ENCODE measurements at regions not wholly inside any gene's neighbourhood (a gene's known extent, or its start where the extent isn't known, plus 50 kb on each side); places are given as distances from the start of the nearest gene placed in this dataset.
A peak's percentile ranks its signal among the peaks of the same experiment; 100 is the strongest.

- Histone ChIP-seq H3K27ac (ENCODE audit: low read depth, low read length) (no peak overlapping the region), H3K9ac (ENCODE audit: low read length) (no peak overlapping the region), H3K79me2 (ENCODE audit: insufficient read depth, low read length) (no peaks in the 10 kb centered on the region), H3K4me2 (ENCODE audit: low read length) (no peak overlapping the region), H3K4me3 (ENCODE audit: insufficient read depth, low read depth, low read length) (no peak overlapping the region), H3K4me1 (ENCODE audit: insufficient read depth, low read length) (peaks cover 5% of the 10 kb centered on the region), H2AFZ (ENCODE audit: low read depth, low read length) (no peak overlapping the region), H3K27me3 (ENCODE audit: insufficient read depth, low read length) (peaks cover 4% of the 10 kb centered on the region), H3K36me3 (ENCODE audit: insufficient read depth, low read length) (no peaks in the 10 kb centered on the region), H3K9me3 (ENCODE audit: insufficient read depth, low read depth, low read length) (no peaks in the 10 kb centered on the region), H4K20me1 (ENCODE audit: insufficient read depth, low read length) (no peaks in the 10 kb centered on the region)
- Mint-ChIP-seq H3K4me1 (ENCODE audit: low read depth, unreplicated experiment) (peaks cover 17% of the 10 kb centered on the region), H3K9me3 (ENCODE audit: unreplicated experiment) (no peaks in the 10 kb centered on the region), H3K27me3 (ENCODE audit: low read depth, unreplicated experiment) (no peaks in the 10 kb centered on the region), H3K36me3 (ENCODE audit: low read depth, unreplicated experiment) (no peaks in the 10 kb centered on the region), H3K27ac (ENCODE audit: unreplicated experiment) (no peak overlapping the region), H3K4me3 (ENCODE audit: unreplicated experiment) (no peak overlapping the region)
- DNase-seq (ENCODE audit: low read depth): no peak
- no peak for FAIRE-seq
- TF ChIP-seq EZH2 (IDR thresholded peaks at IDR 0.05; ENCODE audit: insufficient read depth, low read length): no peak
- no peak for TF ChIP-seq CTCF (IDR thresholded peaks at IDR 0.05; ENCODE audit: insufficient read depth, low read depth, low read length)
These were observed 391.7 kb upstream of the SGCG start for GRCh38 chr13:22789027-22789593.

- H3K36me3 ChIP-seq (ENCODE audit: insufficient read depth, low read length): no peaks in the 10 kb centered on the region
- peaks cover 4% of the 10 kb centered on the region for H3K27me3 ChIP-seq (ENCODE audit: insufficient read depth, low read length)
- H3K27me3 Mint-ChIP-seq (ENCODE audit: low read depth, unreplicated experiment): no peaks in the 10 kb centered on the region
- peaks cover 5% of the 10 kb centered on the region for H3K4me1 ChIP-seq (ENCODE audit: insufficient read depth, low read length)
- H3K27ac ChIP-seq (ENCODE audit: low read depth, low read length): no peak overlapping the region
- FAIRE-seq (no peak), DNase-seq (ENCODE audit: low read depth) (no peak)
- H3K4me3 ChIP-seq (ENCODE audit: insufficient read depth, low read depth, low read length): no peak overlapping the region
- peaks cover 17% of the 10 kb centered on the region for H3K4me1 Mint-ChIP-seq (ENCODE audit: low read depth, unreplicated experiment)
- H3K9ac ChIP-seq (ENCODE audit: low read length): no peak overlapping the region
- H3K79me2 ChIP-seq (ENCODE audit: insufficient read depth, low read length): no peaks in the 10 kb centered on the region
- H3K9me3 ChIP-seq (ENCODE audit: insufficient read depth, low read depth, low read length): no peaks in the 10 kb centered on the region
- H2AFZ ChIP-seq (ENCODE audit: low read depth, low read length): no peak overlapping the region
- no peak overlapping the region for H3K4me3 Mint-ChIP-seq (ENCODE audit: unreplicated experiment)
- H4K20me1 ChIP-seq (ENCODE audit: insufficient read depth, low read length): no peaks in the 10 kb centered on the region
- no peak for TF ChIP-seq CTCF (IDR thresholded peaks at IDR 0.05; ENCODE audit: insufficient read depth, low read depth, low read length)
- TF ChIP-seq EZH2 (IDR thresholded peaks at IDR 0.05; ENCODE audit: insufficient read depth, low read length): no peak
- no peaks in the 10 kb centered on the region for H3K9me3 Mint-ChIP-seq (ENCODE audit: unreplicated experiment)
- no peaks in the 10 kb centered on the region for H3K36me3 Mint-ChIP-seq (ENCODE audit: low read depth, unreplicated experiment)
- H3K27ac Mint-ChIP-seq (ENCODE audit: unreplicated experiment): no peak overlapping the region
- H3K4me2 ChIP-seq (ENCODE audit: low read length): no peak overlapping the region
These were observed 390.9 kb upstream of the SGCG start for GRCh38 chr13:22789916-22790315.

- DNase-seq (ENCODE audit: low read depth) (peak; percentile 10), FAIRE-seq (no peak)
- Mint-ChIP-seq H3K27me3 (ENCODE audit: low read depth, unreplicated experiment) (no peaks in the 10 kb centered on the region), H3K36me3 (ENCODE audit: low read depth, unreplicated experiment) (no peaks in the 10 kb centered on the region), H3K27ac (ENCODE audit: unreplicated experiment) (no peak overlapping the region), H3K4me3 (ENCODE audit: unreplicated experiment) (no peak overlapping the region), H3K4me1 (ENCODE audit: low read depth, unreplicated experiment) (peaks cover 17% of the 10 kb centered on the region), H3K9me3 (ENCODE audit: unreplicated experiment) (no peaks in the 10 kb centered on the region)
- Histone ChIP-seq H2AFZ (ENCODE audit: low read depth, low read length) (peak overlapping the region; percentile 23), H3K4me3 (ENCODE audit: insufficient read depth, low read depth, low read length) (no peak overlapping the region), H3K79me2 (ENCODE audit: insufficient read depth, low read length) (no peaks in the 10 kb centered on the region), H3K4me2 (ENCODE audit: low read length) (peak overlapping the region; percentile 50), H3K27me3 (ENCODE audit: insufficient read depth, low read length) (peaks cover 4% of the 10 kb centered on the region), H3K9me3 (ENCODE audit: insufficient read depth, low read depth, low read length) (no peaks in the 10 kb centered on the region), H3K27ac (ENCODE audit: low read depth, low read length) (no peak overlapping the region), H3K36me3 (ENCODE audit: insufficient read depth, low read length) (no peaks in the 10 kb centered on the region), H3K9ac (ENCODE audit: low read length) (no peak overlapping the region), H3K4me1 (ENCODE audit: insufficient read depth, low read length) (peaks cover 5% of the 10 kb centered on the region), H4K20me1 (ENCODE audit: insufficient read depth, low read length) (no peaks in the 10 kb centered on the region)
- no peak for TF ChIP-seq EZH2 (IDR thresholded peaks at IDR 0.05; ENCODE audit: insufficient read depth, low read length)
- TF ChIP-seq CTCF (IDR thresholded peaks at IDR 0.05; ENCODE audit: insufficient read depth, low read depth, low read length): no peak
These were observed 387.1 kb upstream of the SGCG start for GRCh38 chr13:22793598-22794134.
